Endothelial cell of umbilical vein (primary cell): ENCODE measurements at regions not wholly inside any gene's neighbourhood (a gene's known extent, or its start where the extent isn't known, plus 50 kb on each side); places are given as distances from the start of the nearest gene placed in this dataset.

Experiments
- EZH2 ChIP-seq: IDR thresholded peaks from 2 replicates; pipeline ENCODE4 v1.6.1; 2012; ENCODE audit warnings: borderline replicate concordance, low read depth, mild to moderate bottlenecking, moderate library complexity, low read length, inconsistent platforms; ENCODE audit not compliant: severe bottlenecking
- GATA2 ChIP-seq: IDR thresholded peaks from 2 replicates; pipeline ENCODE4 v1.7.0; 2011; ENCODE audit warnings: low read depth, mild to moderate bottlenecking, moderate library complexity, mixed read lengths, low read length; ENCODE audit not compliant: insufficient read length, insufficient read depth
- TF ChIP-seq, protein P1 (sequence below), 2 donors: IDR thresholded peaks; 1 replicate in 1 of 2; 2 replicates in 1 of 2; pipeline ENCODE4 v1.5.1; 2011; ENCODE audit warnings: low read length in 2 of 2, mild to moderate bottlenecking in 2 of 2, moderate library complexity in 2 of 2, control low read depth in 1 of 2, inconsistent platforms in 1 of 2, low read depth in 1 of 2; ENCODE audit not compliant: insufficient read depth in 1 of 2; ENCODE audit errors: extremely low read depth in 1 of 2

DNA sequence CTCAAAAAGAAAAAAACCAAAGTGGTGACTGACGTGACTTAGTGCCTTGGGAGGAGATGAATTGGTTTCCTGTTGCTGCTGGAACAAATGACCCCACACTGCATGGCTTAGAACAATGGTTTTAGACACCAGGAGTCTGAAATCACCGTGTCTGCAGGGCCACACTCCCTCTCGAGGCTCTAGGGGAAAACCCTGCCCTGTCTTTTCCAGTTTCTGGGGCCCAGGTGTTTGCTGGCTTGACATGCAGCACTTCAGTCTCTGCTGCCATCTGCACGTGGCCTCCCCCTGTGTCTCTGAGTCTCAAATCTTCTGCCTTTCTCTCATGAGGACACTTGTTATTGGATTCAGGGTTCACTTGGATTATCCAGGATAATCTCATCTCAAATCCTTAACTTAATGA lies 323.8 kb upstream of the TNRC6C start:
- TF ChIP-seq GATA2 (no peak), EZH2 (no peak)
- TF ChIP-seq, protein P1, sequence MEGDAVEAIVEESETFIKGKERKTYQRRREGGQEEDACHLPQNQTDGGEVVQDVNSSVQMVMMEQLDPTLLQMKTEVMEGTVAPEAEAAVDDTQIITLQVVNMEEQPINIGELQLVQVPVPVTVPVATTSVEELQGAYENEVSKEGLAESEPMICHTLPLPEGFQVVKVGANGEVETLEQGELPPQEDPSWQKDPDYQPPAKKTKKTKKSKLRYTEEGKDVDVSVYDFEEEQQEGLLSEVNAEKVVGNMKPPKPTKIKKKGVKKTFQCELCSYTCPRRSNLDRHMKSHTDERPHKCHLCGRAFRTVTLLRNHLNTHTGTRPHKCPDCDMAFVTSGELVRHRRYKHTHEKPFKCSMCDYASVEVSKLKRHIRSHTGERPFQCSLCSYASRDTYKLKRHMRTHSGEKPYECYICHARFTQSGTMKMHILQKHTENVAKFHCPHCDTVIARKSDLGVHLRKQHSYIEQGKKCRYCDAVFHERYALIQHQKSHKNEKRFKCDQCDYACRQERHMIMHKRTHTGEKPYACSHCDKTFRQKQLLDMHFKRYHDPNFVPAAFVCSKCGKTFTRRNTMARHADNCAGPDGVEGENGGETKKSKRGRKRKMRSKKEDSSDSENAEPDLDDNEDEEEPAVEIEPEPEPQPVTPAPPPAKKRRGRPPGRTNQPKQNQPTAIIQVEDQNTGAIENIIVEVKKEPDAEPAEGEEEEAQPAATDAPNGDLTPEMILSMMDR (IDR thresholded peaks at IDR 0.05; ENCODE audit: extremely low read depth in 1 of 2, insufficient read depth in 1 of 2, low read depth in 1 of 2, low read length in 2 of 2), result no peak
